Epithelial cell of esophagus (primary cell): ENCODE measurements at regions not wholly inside any gene's neighbourhood (a gene's known extent, or its start where the extent isn't known, plus 50 kb on each side); places are given as distances from the start of the nearest gene placed in this dataset.

Experiments
- DNase-seq: peaks from one replicate; pipeline ENCODE4 v3.0.0; 2010; ENCODE audit warnings: low read depth
- H3K4me3 ChIP-seq: 2 replicates; pipeline ENCODE4 v1.5.1; 2011; ENCODE audit warnings: mild to moderate bottlenecking, low read length, control low read depth
- CTCF ChIP-seq: IDR thresholded peaks from 2 replicates; pipeline ENCODE4 v1.5.1; 2011; ENCODE audit warnings: low read depth, mild to moderate bottlenecking, low read length, control low read depth, inconsistent platforms; ENCODE audit not compliant: insufficient read depth; ENCODE audit errors: missing control alignments

GRCh38 chr6:48619771-48620170 is 508.8 kb upstream of the PTCHD4 start:
- TF ChIP-seq CTCF = no peak
- no peak overlapping the region for H3K4me3 ChIP-seq
- DNase-seq = peak; percentile 39

- H3K4me3 ChIP-seq = no peak overlapping the region
- TF ChIP-seq CTCF = no peak
- peak; percentile 59 for DNase-seq
Observed at GRCh38 chr6:48615041-48615440, 504.0 kb upstream of the PTCHD4 start.

GRCh38 chr6:48614326-48614725 is 503.3 kb upstream of the PTCHD4 start:
- no peak for DNase-seq
- TF ChIP-seq CTCF = no peak
- no peak overlapping the region for H3K4me3 ChIP-seq

GRCh38 chr6:48613231-48613949 is 502.4 kb upstream of the PTCHD4 start:
- no peak for TF ChIP-seq CTCF
- no peak for DNase-seq
- H3K4me3 ChIP-seq = no peak overlapping the region

- H3K4me3 ChIP-seq = no peak overlapping the region
- no peak for TF ChIP-seq CTCF
- DNase-seq = peak; percentile 20
Observed at GRCh38 chr6:48611332-48611731, 500.3 kb upstream of the PTCHD4 start.

GRCh38 chr6:48610846-48611245 is 499.8 kb upstream of the PTCHD4 start:
- TF ChIP-seq CTCF = no peak
- DNase-seq = no peak

GRCh38 chr6:48606618-48607017 is 495.6 kb upstream of the PTCHD4 start:
- no peak for TF ChIP-seq CTCF
- H3K4me3 ChIP-seq = no peak overlapping the region
- no peak for DNase-seq

More at GRCh38 chr6:48610846-48611245, 499.8 kb upstream of the PTCHD4 start:
- no peak overlapping the region for H3K4me3 ChIP-seq
